ENCODE measurements at regions not wholly inside any gene's neighbourhood (a gene's known extent, or its start where the extent isn't known, plus 50 kb on each side); places are given as distances from the start of the nearest gene placed in this dataset.

GRCh38 chr22:47248925-47249324, 486.5 kb downstream of the TBC1D22A start:
- Histone ChIP-seq H3K4me1 (ENCODE audit: insufficient read depth) (no peaks in the 10 kb centered on the region), H3F3A (replicated peaks; ENCODE audit: low read depth) (no peaks in the 10 kb centered on the region), H3K4me2 (no peak overlapping the region), H3K36me3 (ENCODE audit: insufficient read depth) (no peaks in the 10 kb centered on the region), H4K20me1 (replicated peaks; ENCODE audit: insufficient read depth) (no peaks in the 10 kb centered on the region), H3K27ac (ENCODE audit: low read depth) (no peak overlapping the region), H3K79me2 (replicated peaks; ENCODE audit: insufficient read depth) (no peaks in the 10 kb centered on the region), H2AFZ (no peak overlapping the region), H3K27me3 (ENCODE audit: insufficient read depth) (no peaks in the 10 kb centered on the region), H3K9me2 (ENCODE audit: insufficient read depth) (no peaks in the 10 kb centered on the region), H3K4me3 (no peak overlapping the region)
- Mint-ChIP-seq H3K4me3 (no peak overlapping the region), H3K36me3 (ENCODE audit: low read depth) (peaks cover 57% of the 10 kb centered on the region), H3K4me1 (no peaks in the 10 kb centered on the region), H3K9me3 (peaks cover 99% of the 10 kb centered on the region), H3K27ac (no peak overlapping the region), H3K27me3 (ENCODE audit: insufficient read depth, low read depth, poor library complexity) (peaks cover 8% of the 10 kb centered on the region)
- no peak for ATAC-seq
- no peak for DNase-seq (ENCODE audit: low spot score)
- no peak for TF ChIP-seq ZNF462 (CRISPR knock-in tag; IDR thresholded peaks at IDR 0.05)
- no peak for TF ChIP-seq REST (IDR thresholded peaks at IDR 0.05; ENCODE audit: unreplicated experiment)
- TF ChIP-seq CTCF (conservative IDR thresholded peaks at IDR 0.05; ENCODE audit: low read depth in 2 of 2) = no peak
- no peak for TF ChIP-seq JUNB (IDR thresholded peaks at IDR 0.05; ENCODE audit: unreplicated experiment)
- no peak for TF ChIP-seq NANOG (IDR thresholded peaks at IDR 0.05; ENCODE audit: borderline replicate concordance)
- TF ChIP-seq ZNF331 (CRISPR knock-in tag; IDR thresholded peaks at IDR 0.05; ENCODE audit: low read depth) = no peak
- TF ChIP-seq ZNF114 (CRISPR knock-in tag; IDR thresholded peaks at IDR 0.05) = no peak
- no peak for TF ChIP-seq ETS1 (IDR thresholded peaks at IDR 0.05)
- TF ChIP-seq EZH2 (IDR thresholded peaks at IDR 0.05; ENCODE audit: low read depth, unreplicated experiment) = no peak
- no peak for TF ChIP-seq EZH2phosphoT487 (IDR thresholded peaks at IDR 0.05; ENCODE audit: unreplicated experiment)
- no peak for TF ChIP-seq STAT1 (IDR thresholded peaks at IDR 0.05; ENCODE audit: unreplicated experiment)
- TF ChIP-seq POLR2AphosphoS5 (IDR thresholded peaks at IDR 0.05; ENCODE audit: low read depth) = no peak
- no peak for TF ChIP-seq CREB1 (CRISPR knock-in tag; IDR thresholded peaks at IDR 0.05; ENCODE audit: low read depth)

Measured in GM23338 (cell line).